ENCODE measurements at regions not wholly inside any gene's neighbourhood (a gene's known extent, or its start where the extent isn't known, plus 50 kb on each side); places are given as distances from the start of the nearest gene placed in this dataset.
"Not testable (repeated sequence)": the region's sequence is repeated elsewhere in the genome, so short reads cannot be mapped to it uniquely, and the experiment has no call there.

DNA sequence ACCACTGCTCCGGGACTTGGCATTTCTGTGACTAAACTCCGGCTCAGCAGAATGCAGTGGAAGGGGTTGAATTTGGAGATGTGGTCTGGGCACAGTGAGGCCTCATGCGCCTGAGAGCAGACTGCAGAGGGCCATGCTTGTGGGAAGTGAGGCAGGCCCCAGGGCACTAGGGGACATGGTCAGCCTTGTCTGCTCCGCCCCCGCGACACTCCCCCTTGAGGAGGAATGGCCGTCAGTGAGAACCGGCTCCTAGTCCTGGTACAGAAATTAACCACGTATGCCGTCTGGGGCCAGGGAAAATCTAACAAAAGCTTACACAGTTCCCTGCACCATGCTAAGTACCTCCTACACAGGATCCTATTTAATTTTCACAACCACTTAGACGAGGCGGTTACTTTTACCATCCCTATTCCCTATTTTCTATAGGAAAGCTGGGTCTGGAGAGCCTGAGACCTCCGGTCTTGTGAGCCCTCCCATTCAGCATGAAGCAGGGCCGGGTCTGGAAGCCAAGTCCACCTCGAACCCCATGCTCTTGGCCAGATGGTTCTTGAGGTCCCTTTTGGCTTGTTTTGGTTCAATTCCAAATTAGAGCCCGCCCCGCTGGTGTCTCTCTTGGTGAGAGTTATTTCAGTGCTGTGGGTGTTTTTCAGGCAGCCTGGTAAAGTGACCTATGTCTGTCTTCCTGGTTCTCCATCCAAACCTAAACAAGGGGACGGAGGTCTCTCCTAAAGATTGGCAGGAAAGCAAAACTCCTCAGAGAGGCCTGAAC lies 87.7 kb upstream of the PITRM1 start:
- DNase-seq: no peak

GRCh38 chr10:3259499-3259898 lies 86.9 kb upstream of the PITRM1 start:
- DNase-seq: no peak

GRCh38 chr10:3258394-3258793 lies 85.8 kb upstream of the PITRM1 start:
- no peak for DNase-seq

- no peak for DNase-seq
Observed at GRCh38 chr10:3255616-3256015, 83.0 kb upstream of the PITRM1 start.

GRCh38 chr10:3255075-3255474 lies 82.5 kb upstream of the PITRM1 start:
- no peak for DNase-seq

DNA sequence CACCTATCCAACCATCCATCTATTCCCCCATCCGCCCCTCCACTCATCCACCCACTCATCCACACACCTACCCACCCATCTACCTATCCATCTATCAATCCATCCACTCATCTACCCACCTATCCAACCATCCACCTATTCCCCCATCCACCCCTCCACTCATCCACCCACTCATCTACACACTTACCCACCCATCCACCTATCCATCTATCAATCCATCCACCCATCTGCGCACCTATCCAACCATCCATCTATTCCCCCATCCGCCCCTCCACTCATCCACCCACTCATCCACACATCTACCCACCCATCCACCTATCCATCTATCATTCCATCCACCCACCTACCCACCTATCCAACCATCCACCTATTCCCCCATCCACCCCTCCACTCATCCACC lies 81.4 kb upstream of the PITRM1 start:
- DNase-seq: not testable (repeated sequence)

DNA sequence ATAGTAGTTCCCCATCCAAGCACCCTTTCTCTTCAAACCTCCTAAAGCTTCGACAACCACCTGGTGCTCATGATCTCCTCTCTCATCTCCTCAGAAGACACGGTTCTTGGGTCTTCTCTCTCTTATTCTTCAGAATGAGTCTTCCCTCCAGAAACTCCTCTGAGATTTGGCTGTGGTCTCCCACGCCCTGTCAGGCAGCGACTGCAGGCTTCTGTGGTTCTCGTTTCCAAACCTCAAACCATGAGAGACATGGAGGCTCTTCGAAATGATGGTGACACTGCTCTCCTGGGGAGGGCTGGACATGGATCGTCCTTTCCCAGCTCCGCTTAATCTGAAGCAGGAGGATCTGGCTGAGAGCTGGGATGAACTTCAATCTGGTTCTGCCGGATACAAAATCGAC lies 78.6 kb upstream of the PITRM1 start:
- no peak for DNase-seq

GRCh38 chr10:3249307-3249889 lies 76.8 kb upstream of the PITRM1 start:
- no peak for DNase-seq

- peak; percentile 38 for DNase-seq
Observed at GRCh38 chr10:3248526-3249306, 76.1 kb upstream of the PITRM1 start.

GRCh38 chr10:3245395-3245794 lies 72.8 kb upstream of the PITRM1 start:
- no peak for DNase-seq

DNA sequence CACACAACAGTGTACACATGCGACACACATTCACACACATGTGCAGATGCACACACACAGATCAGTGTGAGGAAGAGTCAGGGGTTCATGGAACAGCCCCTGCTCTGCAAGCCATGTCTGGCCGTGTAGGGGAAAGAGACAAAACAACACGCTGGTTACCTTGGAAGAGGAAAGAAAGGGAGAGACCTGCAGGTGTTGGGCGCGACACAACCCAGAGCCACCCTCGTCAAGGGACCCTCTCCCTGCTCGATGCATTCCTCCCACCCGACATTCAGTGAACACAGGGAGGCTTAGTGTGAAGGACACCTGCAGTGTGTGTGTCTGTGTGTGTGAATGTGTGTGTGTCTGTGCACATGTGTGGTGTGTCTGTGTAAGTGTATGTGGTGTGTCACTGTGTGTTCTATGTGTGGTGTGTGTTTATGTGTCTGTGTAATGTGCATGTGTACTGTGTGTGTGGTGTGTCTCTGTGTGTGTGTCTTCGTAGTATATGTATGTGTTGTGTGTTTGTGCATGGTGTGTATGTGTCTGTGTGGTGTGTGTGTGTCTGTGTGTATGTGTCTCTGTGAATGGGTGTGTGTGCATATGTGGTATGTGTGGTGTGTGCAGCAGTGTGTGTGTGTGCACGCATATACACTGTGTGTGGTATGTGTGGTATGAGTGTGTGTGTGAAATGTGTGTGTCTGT lies 69.5 kb upstream of the PITRM1 start:
- DNase-seq: no peak

DNA sequence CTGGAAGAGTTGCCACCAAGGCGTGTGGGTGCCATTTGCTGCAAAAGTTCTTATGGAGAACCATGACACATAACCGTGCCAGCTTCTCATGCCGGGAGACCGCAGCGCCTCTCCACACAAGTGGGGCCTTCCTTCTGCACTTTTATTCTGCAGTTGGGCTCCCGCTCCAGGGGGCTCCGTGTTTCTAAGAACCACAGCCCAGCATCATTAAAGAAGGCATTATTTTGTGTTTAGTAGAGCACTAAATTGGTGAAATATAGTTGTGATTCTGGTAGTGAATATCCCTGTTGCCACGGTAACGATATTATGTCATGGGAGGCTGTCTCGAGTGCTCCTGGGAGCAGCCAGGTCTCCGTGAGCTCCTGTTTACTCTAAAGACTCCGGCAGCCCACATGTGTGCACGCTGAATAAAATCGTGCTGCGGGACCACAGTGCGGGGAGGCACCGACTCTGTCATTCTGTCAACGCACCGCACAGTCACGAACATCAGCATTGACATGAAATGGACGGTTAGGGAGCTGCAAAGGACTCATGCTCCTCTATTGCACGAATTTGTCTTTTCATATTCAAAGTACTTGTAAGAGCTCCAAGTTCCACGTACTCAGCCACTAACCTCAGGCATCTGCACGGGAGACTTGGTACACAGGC lies 68.8 kb upstream of the PITRM1 start:
- peak; percentile 48 for DNase-seq

GRCh38 chr10:3239920-3240894 lies 67.6 kb upstream of the PITRM1 start:
- no peak for DNase-seq

DNA sequence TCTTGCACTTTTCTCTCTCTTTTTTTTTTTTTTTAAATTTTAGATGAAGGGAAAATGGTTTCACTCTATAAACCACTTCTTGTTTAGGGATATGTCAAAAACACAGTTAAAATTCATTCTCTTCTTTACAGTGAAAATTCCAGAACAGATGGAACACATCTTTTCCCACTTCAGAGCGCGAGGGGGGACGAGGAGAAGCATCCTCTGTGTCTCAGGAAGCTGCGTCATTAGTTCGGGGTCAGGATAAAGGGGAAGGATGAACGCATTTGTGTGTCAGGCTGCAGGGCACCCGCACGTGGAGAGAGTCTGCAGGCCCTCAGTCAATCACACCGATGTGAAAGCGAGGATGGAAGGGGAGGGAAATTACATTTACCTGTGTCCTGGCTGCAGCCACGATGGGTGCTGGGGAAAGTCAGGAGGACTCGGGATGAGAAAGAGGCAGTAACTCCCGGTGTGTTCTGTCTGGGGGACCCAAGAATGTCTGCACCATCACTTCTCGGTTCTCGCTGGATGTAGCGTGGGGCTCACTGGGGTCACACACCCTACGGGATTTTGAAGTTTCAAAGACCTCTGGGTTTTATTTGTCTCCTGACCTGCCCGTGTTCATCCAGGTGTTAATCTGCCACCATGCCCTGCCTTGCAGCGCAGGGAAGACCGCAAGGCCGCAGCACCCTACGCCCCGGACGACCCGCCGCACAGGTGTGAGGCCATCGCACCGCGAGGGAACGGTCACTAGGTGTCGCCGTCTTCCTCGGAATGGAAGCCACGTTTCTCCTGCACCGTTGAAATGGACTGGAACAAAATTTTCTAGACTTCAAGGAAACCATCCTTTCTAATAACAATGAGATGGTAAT lies 66.7 kb upstream of the PITRM1 start:
- peak; percentile 74 for DNase-seq

DNA sequence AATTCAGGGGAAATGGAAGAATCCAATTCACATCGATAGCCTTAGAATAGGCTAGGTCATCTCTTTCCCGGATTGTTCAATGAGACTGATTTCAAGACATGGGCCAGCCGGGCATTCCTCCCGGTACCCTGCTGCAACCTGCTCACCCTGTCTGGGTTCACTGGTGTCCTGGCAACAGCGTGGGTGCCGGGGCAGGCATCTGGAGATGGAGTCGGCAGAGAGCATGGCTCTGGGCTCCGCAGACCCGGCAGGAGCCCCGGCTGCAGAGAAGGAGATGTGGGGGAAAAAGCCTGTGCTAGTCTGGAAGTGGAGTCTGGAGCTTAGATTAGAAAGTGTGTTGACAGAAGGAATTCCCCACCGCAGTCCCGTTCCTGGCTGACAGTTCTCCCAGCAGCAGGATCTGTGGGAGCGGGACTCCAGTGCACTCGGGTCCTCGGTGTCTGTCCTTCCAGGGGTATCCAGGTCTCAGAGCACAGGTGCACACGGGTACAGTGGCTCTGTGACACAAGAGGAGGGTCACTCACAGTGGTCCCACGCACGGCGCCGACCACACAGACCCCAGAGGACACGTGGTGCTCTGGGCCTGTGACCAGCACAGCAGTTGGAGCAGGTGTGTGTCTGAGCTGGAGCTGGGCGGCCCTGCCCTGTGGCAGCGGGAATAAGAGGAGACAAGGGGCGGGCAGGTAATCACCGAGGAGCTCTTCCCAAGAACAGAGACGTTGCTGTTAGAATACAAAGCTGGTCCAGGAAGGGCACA lies 65.7 kb upstream of the PITRM1 start:
- DNase-seq: no peak

GRCh38 chr10:3237530-3237929 lies 64.9 kb upstream of the PITRM1 start:
- DNase-seq: no peak

GRCh38 chr10:3236644-3237404 lies 64.2 kb upstream of the PITRM1 start:
- no peak for DNase-seq

GRCh38 chr10:3235996-3236510 lies 63.5 kb upstream of the PITRM1 start:
- DNase-seq: no peak
